H1 (cell line): ENCODE measurements at regions not wholly inside any gene's neighbourhood (a gene's known extent, or its start where the extent isn't known, plus 50 kb on each side); places are given as distances from the start of the nearest gene placed in this dataset.

Experiments
- CTCF ChIA-PET: fragments of 300-600 bp; sonication (Branson Sonifier 250); formaldehyde crosslinking; loops from one replicate; lab custom pipeline; 2021; ENCODE audit not compliant: partially characterized antibody; lab: Charles Lee
- POLR2A ChIA-PET: fragments of 300-600 bp; sonication (Branson Sonifier 250); formaldehyde crosslinking; loops from one replicate; lab custom pipeline; 2021; ENCODE audit warnings: inconsistent platforms; ENCODE audit not compliant: partially characterized antibody; lab: Charles Lee
- DNase-seq, 2 experiments: peaks; one replicate each; pipeline versions ENCODE4 v3.0.0 to v3.0.0-alpha.2; 2010 to 2022; ENCODE audit warnings: low spot score in 2 of 2, low read depth in 1 of 2, mixed read lengths in 1 of 2
- FAIRE-seq: peaks from 2 replicates; lab custom pipeline; 2011; peaks lifted over from hg19 to GRCh38; lab: Jason Lieb, UNC
- H2AFZ ChIP-seq: 2 replicates; pipeline ENCODE4 v1.8.1; 2012; ENCODE audit warnings: low read length, inconsistent platforms
- H2AK5ac ChIP-seq: 2 replicates; pipeline ENCODE4 v1.6.1; 2013; ENCODE audit warnings: low read depth, low read length
- H2BK120ac ChIP-seq: replicated peaks from 2 replicates; pipeline ENCODE3; 2013; ENCODE audit warnings: low read depth, low read length, inconsistent platforms
- H2BK12ac ChIP-seq: 2 replicates; pipeline ENCODE4 v1.6.1; 2013; ENCODE audit warnings: low read depth, low read length
- H2BK15ac ChIP-seq: 2 replicates; pipeline ENCODE4 v1.6.1; 2013; ENCODE audit warnings: low read length
- H2BK20ac ChIP-seq: 2 replicates; pipeline ENCODE4 v1.6.1; 2013; ENCODE audit warnings: low read length
- H2BK5ac ChIP-seq: 2 replicates; pipeline ENCODE4 v1.6.1; 2013; ENCODE audit warnings: low read depth, low read length
- H3K14ac ChIP-seq: 2 replicates; pipeline ENCODE4 v1.6.1; 2013; ENCODE audit warnings: inconsistent platforms; ENCODE audit not compliant: insufficient read length
- H3K18ac ChIP-seq: 2 replicates; pipeline ENCODE4 v1.6.1; 2013; ENCODE audit warnings: low read length; ENCODE audit errors: extremely low read depth
- H3K23ac ChIP-seq: 2 replicates; pipeline ENCODE4 v1.6.1; 2013; ENCODE audit warnings: inconsistent platforms; ENCODE audit not compliant: insufficient read length
- H3K23me2 ChIP-seq: 2 replicates; pipeline ENCODE4 v1.6.1; 2013; ENCODE audit warnings: low read depth, low read length
- H3K27ac ChIP-seq: 2 replicates; pipeline ENCODE4 v1.6.1; 2011; ENCODE audit warnings: low read depth, low read length, inconsistent platforms
- H3K27me3 ChIP-seq, 4 experiments: replicated peaks in 1 of 4; 1 replicate in 1 of 4; 2 replicates in 3 of 4; pipeline versions ENCODE4 v1.6.1 to v1.8.1; 2011 to 2013; ENCODE audit warnings: low read length in 3 of 4, mild to moderate bottlenecking in 3 of 4, inconsistent platforms in 2 of 4, mixed read lengths in 2 of 4, moderate library complexity in 1 of 4; ENCODE audit not compliant: control insufficient read depth in 3 of 4, insufficient read depth in 3 of 4; ENCODE audit errors: extremely low read depth in 1 of 4
- H3K36me3 ChIP-seq, 4 experiments: 2 replicates each; pipeline versions ENCODE4 v1.6.1 to v1.8.1; 2011 to 2013; ENCODE audit warnings: mild to moderate bottlenecking in 4 of 4, low read length in 3 of 4, moderate library complexity in 2 of 4, control low read depth in 1 of 4, inconsistent platforms in 1 of 4; ENCODE audit not compliant: insufficient read depth in 4 of 4, control insufficient read depth in 2 of 4
- H3K4ac ChIP-seq: replicated peaks from 2 replicates; pipeline ENCODE3; 2013; ENCODE audit warnings: low read length, low read depth, mixed read lengths, inconsistent platforms; ENCODE audit not compliant: insufficient read length
- H3K4me1 ChIP-seq, 4 experiments: replicated peaks in 1 of 4; 1 replicate in 1 of 4; 2 replicates in 3 of 4; pipeline versions ENCODE4 v1.6.1 to v1.8.1; 2011 to 2013; ENCODE audit warnings: low read length in 3 of 4, inconsistent platforms in 2 of 4, mixed read lengths in 1 of 4; ENCODE audit not compliant: insufficient read depth in 4 of 4, control insufficient read depth in 3 of 4
- H3K4me2 ChIP-seq, 2 experiments: 2 replicates each; pipeline versions ENCODE4 v1.6.1 to v1.8.1; 2011 to 2013; ENCODE audit warnings: low read depth in 2 of 2, low read length in 2 of 2, control low read depth in 1 of 2, inconsistent platforms in 1 of 2, mild to moderate bottlenecking in 1 of 2; ENCODE audit not compliant: insufficient read depth in 1 of 2
- H3K4me3 ChIP-seq, 4 experiments: fragments of 200-600, 300-600 bp in 1 of 4; sonication (generic), shearing (Covaris generic), sonication (Bioruptor Twin) in 1 of 4; 2 replicates each; pipeline versions ENCODE4 v1.5.1 to v1.8.1; 2011 to 2016; ENCODE audit warnings: low read length in 4 of 4, low read depth in 3 of 4, control low read depth in 2 of 4, inconsistent platforms in 2 of 4, mild to moderate bottlenecking in 2 of 4, mixed read lengths in 1 of 4, moderate library complexity in 1 of 4; ENCODE audit not compliant: insufficient read depth in 2 of 4; ENCODE audit errors: extremely low read depth in 1 of 4
- H3K56ac ChIP-seq: replicated peaks from 2 replicates; pipeline ENCODE3; 2013; ENCODE audit warnings: low read depth, mild to moderate bottlenecking, mixed read lengths, low read length, inconsistent platforms; ENCODE audit not compliant: insufficient read length
- H3K79me1 ChIP-seq: 2 replicates; pipeline ENCODE4 v1.6.1; 2013; ENCODE audit warnings: low read depth, low read length, control low read depth
- H3K79me2 ChIP-seq, 2 experiments: 2 replicates each; pipeline versions ENCODE4 v1.6.1 to v1.8.1; 2012 to 2013; ENCODE audit warnings: low read length in 2 of 2, mild to moderate bottlenecking in 2 of 2, inconsistent platforms in 1 of 2; ENCODE audit not compliant: insufficient read depth in 2 of 2, control insufficient read depth in 1 of 2
- H3K9ac ChIP-seq, 4 experiments: replicated peaks in 1 of 4; 1 replicate in 1 of 4; 2 replicates in 3 of 4; pipeline versions ENCODE4 v1.6.1 to v1.8.1; 2011 to 2013; ENCODE audit warnings: low read depth in 3 of 4, low read length in 3 of 4, control low read depth in 2 of 4, mild to moderate bottlenecking in 2 of 4, moderate library complexity in 2 of 4, inconsistent platforms in 1 of 4; ENCODE audit errors: extremely low read depth in 1 of 4
- H3K9me3 ChIP-seq, 2 experiments: 2 replicates each; pipeline versions ENCODE4 v1.6.1 to v1.8.1; 2012 to 2013; ENCODE audit warnings: mild to moderate bottlenecking in 2 of 2, moderate library complexity in 2 of 2, control low read depth in 1 of 2, inconsistent platforms in 1 of 2, low read depth in 1 of 2, low read length in 1 of 2, mixed read lengths in 1 of 2; ENCODE audit not compliant: insufficient read depth in 2 of 2
- H4K20me1 ChIP-seq, 2 experiments: replicated peaks in 1 of 2; 2 replicates each; pipeline versions ENCODE3 to v1.8.1; 2011 to 2013; ENCODE audit warnings: inconsistent platforms in 2 of 2, low read length in 2 of 2, mild to moderate bottlenecking in 1 of 2; ENCODE audit not compliant: insufficient read depth in 2 of 2, control insufficient read depth in 1 of 2
- H4K5ac ChIP-seq: 2 replicates; pipeline ENCODE4 v1.6.1; 2013; ENCODE audit warnings: low read length, low read depth, mixed read lengths, inconsistent platforms; ENCODE audit not compliant: insufficient read length
- H4K8ac ChIP-seq: 2 replicates; pipeline ENCODE4 v1.8.0; 2013; ENCODE audit warnings: mild to moderate bottlenecking, moderate library complexity, low read length, inconsistent platforms; ENCODE audit not compliant: insufficient read depth; ENCODE audit errors: extremely low read depth
- H4K91ac ChIP-seq: replicated peaks from 2 replicates; pipeline ENCODE3; 2013; ENCODE audit warnings: low read length, mixed read lengths, inconsistent platforms; ENCODE audit not compliant: insufficient read length
- CEBPB ChIP-seq: IDR thresholded peaks from 2 replicates; pipeline ENCODE4 v1.6.1; 2012; ENCODE audit warnings: low read depth, low read length
- WGBS, 2 experiments: shearing (Covaris generic) in 1 of 2; methylation state at CpG; one replicate each; pipeline versions ENCODE4 v1.1.6 to v1.1.7; 2013 to 2015; ENCODE audit warnings: low lambda C conversion rate in 2 of 2, mixed read lengths in 2 of 2, inconsistent platforms in 1 of 2, low coverage in 1 of 2, missing lambda C conversion rate in 1 of 2; ENCODE audit not compliant: insufficient replicate concordance in 2 of 2, insufficient coverage in 1 of 2, insufficient read length in 1 of 2; ENCODE audit errors: extremely low coverage in 1 of 2, missing lambda C conversion rate in 1 of 2; 5-methylcytosine and 5-hydroxymethylcytosine counted together

DNA sequence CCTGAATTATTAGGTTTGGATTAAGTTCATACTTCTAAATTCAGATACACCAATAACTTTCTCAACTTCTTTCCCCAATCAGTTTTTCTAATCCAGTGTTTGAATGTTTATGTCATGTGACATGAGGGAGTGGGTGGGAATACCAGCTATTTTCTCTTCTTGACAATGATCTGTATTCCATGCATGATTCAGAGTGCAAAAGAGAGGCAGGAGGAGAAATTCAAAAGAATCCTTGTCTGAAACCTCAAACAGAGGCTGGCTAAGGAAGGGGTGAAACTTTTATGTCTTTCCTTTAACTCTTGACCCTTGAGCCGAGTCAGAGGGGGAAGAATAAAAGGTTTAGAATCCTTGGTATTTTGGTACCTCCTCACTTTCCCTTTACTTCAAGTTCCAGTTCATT lies 544.7 kb downstream of the SPRY1 start:
- no peak overlapping the region for H3K23ac ChIP-seq

More for the DNA sequence above, 544.7 kb downstream of the SPRY1 start:
- H2BK12ac ChIP-seq, result no peak overlapping the region
- TF ChIP-seq CEBPB, result no peak
- TF ChIP-seq, all 59 proteins: peak for 0
- Histone ChIP-seq H3K14ac (no peak overlapping the region), H2BK20ac (no peak overlapping the region), H3K9ac (no peak overlapping the region), H3K27me3 (no peaks in the 10 kb centered on the region), H4K20me1 (no peaks in the 10 kb centered on the region), H3K18ac (no peak overlapping the region), H3K9me3 (no peaks in the 10 kb centered on the region), H4K5ac (no peak overlapping the region), H2BK5ac (no peak overlapping the region), H3K4me2 (no peak overlapping the region), H2BK120ac (no peak overlapping the region), H2AFZ (0 out of 2 replicates have a peak overlapping the region, but pooled peaks have one; percentile 43), H3K56ac (no peak overlapping the region), H2AK5ac (no peak overlapping the region), H3K27ac (no peak overlapping the region), H3K36me3 (no peaks in the 10 kb centered on the region), H3K4ac (no peak overlapping the region), H3K79me1 (no peaks in the 10 kb centered on the region), H3K79me2 (no peaks in the 10 kb centered on the region), H2BK15ac (no peak overlapping the region), H3K23me2 (no peaks in the 10 kb centered on the region), H4K91ac (no peak overlapping the region), H4K8ac (no peak overlapping the region), H3K4me3 (no peak overlapping the region), H3K4me1 (no peaks in the 10 kb centered on the region; a peak in 1 of 7 replicates)
- POLR2A ChIA-PET, result no interaction called here
- 100% methylated on average over 1 of the region's 1 CpG; no CpG with 5 or more reads in 1 of the 2 experiments for WGBS, 2 experiments
- FAIRE-seq (no peak), DNase-seq (no peak)
- CTCF ChIA-PET, result interaction anchor here (0.9 kb wide), 1 partner anchor 837 kb away, joined by 3 read pairs; no protein-coding TSS in a partner anchor
